ENCODE measurements at regions not wholly inside any gene's neighbourhood (a gene's known extent, or its start where the extent isn't known, plus 50 kb on each side); places are given as distances from the start of the nearest gene placed in this dataset.

DNA sequence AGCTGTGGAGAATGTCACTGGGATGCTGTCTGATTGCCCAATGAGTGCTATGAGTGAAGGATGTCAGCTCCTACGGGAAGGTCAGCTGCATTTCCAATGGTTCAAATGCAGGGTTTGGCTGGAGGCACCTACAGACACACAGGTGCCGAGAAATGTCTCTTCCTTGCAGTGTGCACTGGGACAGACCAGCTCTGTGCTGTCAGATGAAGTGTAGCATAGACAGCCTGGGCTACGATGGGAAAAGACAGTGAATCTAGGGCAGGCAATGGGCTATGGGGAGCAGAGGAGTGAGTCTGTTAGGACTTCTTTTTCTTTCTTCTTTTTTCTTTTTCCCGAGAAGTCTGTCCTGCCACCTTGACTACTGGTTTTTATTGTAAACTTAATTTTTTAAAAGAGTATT, 223.1 kb upstream of the EOMES start:
- TF ChIP-seq, protein P1, sequence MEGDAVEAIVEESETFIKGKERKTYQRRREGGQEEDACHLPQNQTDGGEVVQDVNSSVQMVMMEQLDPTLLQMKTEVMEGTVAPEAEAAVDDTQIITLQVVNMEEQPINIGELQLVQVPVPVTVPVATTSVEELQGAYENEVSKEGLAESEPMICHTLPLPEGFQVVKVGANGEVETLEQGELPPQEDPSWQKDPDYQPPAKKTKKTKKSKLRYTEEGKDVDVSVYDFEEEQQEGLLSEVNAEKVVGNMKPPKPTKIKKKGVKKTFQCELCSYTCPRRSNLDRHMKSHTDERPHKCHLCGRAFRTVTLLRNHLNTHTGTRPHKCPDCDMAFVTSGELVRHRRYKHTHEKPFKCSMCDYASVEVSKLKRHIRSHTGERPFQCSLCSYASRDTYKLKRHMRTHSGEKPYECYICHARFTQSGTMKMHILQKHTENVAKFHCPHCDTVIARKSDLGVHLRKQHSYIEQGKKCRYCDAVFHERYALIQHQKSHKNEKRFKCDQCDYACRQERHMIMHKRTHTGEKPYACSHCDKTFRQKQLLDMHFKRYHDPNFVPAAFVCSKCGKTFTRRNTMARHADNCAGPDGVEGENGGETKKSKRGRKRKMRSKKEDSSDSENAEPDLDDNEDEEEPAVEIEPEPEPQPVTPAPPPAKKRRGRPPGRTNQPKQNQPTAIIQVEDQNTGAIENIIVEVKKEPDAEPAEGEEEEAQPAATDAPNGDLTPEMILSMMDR (IDR thresholded peaks at IDR 0.05), result no peak

DNA sequence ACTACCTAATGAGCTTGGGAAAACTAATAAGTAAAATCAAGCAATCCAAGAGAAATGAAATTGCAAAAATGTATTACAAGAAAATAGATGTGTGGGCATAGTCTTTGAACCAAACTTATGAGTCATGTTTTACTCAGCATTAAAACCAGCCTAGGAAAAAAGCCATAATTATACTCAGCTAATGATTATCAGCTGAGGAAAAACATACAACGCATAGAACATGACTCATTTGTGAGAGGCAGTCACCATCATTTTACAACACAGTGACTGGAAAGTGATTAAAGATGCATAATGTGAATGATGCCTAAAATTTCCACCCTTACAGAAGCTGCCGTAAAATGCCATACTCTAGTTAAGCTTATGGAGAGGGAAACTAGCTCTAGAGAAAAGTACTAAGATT, 238.0 kb upstream of the EOMES start:
- TF ChIP-seq, protein P1 (IDR thresholded peaks at IDR 0.05), result no peak
- Histone ChIP-seq H3K36me3 (no peaks in the 10 kb centered on the region), H3K9me3 (no peaks in the 10 kb centered on the region), H3K27ac (no peak overlapping the region), H3K4me3 (no peak overlapping the region), H3K4me1 (no peaks in the 10 kb centered on the region), H3K27me3 (no peaks in the 10 kb centered on the region)
- intact Hi-C loops (cut with DNase I), result no loop called here
- no peak for DNase-seq (ENCODE audit: low spot score in 2 of 2)

More for the DNA sequence above, 223.1 kb upstream of the EOMES start:
- H3K4me1 ChIP-seq, result no peaks in the 10 kb centered on the region
- H3K27ac ChIP-seq, result no peak overlapping the region
- H3K4me3 ChIP-seq, result no peak overlapping the region
- H3K27me3 ChIP-seq, result no peaks in the 10 kb centered on the region
- intact Hi-C loops (cut with DNase I), result no loop called here
- DNase-seq (ENCODE audit: low spot score in 2 of 2), result no peak
- H3K9me3 ChIP-seq, result peaks cover 0 to 8% of the 10 kb centered on the region in 2 donors
- H3K36me3 ChIP-seq, result no peaks in the 10 kb centered on the region

DNA sequence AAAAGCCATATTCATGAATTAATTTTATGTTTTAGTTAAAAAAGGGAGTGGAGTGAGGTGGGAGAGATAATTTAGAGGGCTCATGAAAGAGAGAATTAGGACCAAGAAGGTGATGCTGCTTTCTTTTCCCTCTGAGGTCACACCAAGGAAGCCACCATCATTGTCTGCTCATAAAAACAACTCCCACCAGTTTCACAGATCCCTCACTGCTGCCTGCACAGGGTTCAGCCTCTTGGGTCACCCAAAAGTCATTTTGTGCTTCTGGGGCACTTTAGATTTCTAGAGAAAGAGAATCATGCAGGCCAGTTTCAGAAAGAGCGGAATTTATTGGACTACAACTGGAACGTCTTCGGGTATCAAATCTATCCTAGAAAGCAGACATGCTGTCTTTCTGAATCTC, 241.4 kb upstream of the EOMES start:
- no peaks in the 10 kb centered on the region for H3K9me3 ChIP-seq
- H3K27ac ChIP-seq, result no peak overlapping the region
- H3K27me3 ChIP-seq, result no peaks in the 10 kb centered on the region
- TF ChIP-seq, protein P1 (IDR thresholded peaks at IDR 0.05), result no peak
- H3K4me3 ChIP-seq, result no peak overlapping the region
- DNase-seq (ENCODE audit: low spot score in 2 of 2), result no peak
- intact Hi-C loops (cut with DNase I), result no loop called here
- H3K4me1 ChIP-seq, result no peaks in the 10 kb centered on the region
- no peaks in the 10 kb centered on the region for H3K36me3 ChIP-seq

DNA sequence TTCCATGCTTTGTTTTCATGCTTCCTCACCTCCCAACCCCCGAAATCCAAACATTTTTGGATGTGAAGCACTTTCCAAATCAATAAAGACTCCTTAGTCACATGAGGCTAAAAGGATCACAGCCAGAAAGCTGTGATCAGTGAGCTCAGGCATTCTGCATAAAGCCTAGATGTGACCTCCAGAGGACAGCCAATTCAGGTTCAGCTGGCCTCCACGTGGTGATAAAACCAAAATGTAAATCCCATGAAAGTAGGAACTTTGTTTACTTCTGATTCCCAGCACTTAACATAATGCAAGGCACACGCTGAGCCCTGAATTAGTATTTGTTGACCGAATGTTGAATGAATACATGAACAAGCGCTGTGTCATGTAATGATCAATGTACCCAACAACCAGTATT, 249.5 kb upstream of the EOMES start:
- intact Hi-C loops (cut with DNase I), result no loop called here
- TF ChIP-seq, protein P1 (IDR thresholded peaks at IDR 0.05), result no peak

DNA sequence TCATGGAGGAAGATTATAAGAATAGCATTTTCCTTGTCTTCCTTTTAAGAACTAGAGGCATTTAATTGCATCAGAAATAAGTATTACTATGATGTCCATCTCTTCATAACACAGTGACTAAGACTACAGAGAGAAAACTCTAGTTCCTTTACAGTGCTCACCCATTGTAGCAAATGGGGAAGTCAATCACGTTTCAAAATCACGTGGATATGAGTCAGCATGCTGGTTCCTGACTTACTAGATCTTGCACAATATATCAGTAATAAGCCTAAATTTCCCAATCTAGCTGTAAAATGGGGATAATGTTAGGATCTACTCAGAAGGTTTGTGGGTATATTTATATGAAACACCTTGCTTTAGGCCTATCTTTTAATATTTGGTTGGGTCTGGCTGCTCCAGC, 254.8 kb upstream of the EOMES start:
- no peaks in the 10 kb centered on the region for H3K27me3 ChIP-seq
- H3K9me3 ChIP-seq, result no peaks in the 10 kb centered on the region
- no peaks in the 10 kb centered on the region for H3K4me1 ChIP-seq
- TF ChIP-seq, protein P1 (IDR thresholded peaks at IDR 0.05), result no peak
- no peaks in the 10 kb centered on the region for H3K36me3 ChIP-seq
- peak; percentile 8 to 64 for DNase-seq (ENCODE audit: low spot score in 2 of 2)
- H3K27ac ChIP-seq, result no peak overlapping the region
- intact Hi-C loops (cut with DNase I), result no loop called here
- no peak overlapping the region for H3K4me3 ChIP-seq

More for the DNA sequence above, 249.5 kb upstream of the EOMES start:
- Histone ChIP-seq H3K36me3 (no peaks in the 10 kb centered on the region), H3K27ac (no peak overlapping the region), H3K4me1 (no peaks in the 10 kb centered on the region), H3K4me3 (no peak overlapping the region), H3K9me3 (no peaks in the 10 kb centered on the region), H3K27me3 (no peaks in the 10 kb centered on the region)
- DNase-seq (ENCODE audit: low spot score in 2 of 2), result no peak

DNA sequence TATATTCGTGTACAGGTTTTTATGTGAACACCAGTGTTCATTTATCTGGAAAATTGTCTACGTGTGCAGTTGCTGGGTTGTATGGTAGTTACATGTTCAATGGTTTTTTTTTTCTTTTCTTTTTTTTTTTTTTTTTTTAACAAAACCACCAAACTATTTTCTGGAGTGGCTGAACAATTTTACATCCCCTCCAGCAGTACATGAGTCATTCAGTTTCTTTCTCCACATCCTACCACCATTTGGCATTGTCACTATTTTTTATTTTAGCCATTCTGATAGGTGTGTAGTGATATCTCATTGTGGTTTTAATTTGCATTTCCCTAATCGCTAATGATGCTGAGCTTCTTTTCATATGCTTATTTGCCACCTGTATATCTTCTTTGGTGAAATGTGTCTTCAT, 256.3 kb upstream of the EOMES start:
- no peaks in the 10 kb centered on the region for H3K36me3 ChIP-seq
- no peaks in the 10 kb centered on the region for H3K4me1 ChIP-seq
- no peak overlapping the region for H3K27ac ChIP-seq
- DNase-seq (ENCODE audit: low spot score in 2 of 2), result no peak
- H3K27me3 ChIP-seq, result no peaks in the 10 kb centered on the region
- TF ChIP-seq, protein P1 (IDR thresholded peaks at IDR 0.05), result no peak
- H3K4me3 ChIP-seq, result no peak overlapping the region
- intact Hi-C loops (cut with DNase I), result no loop called here
- no peaks in the 10 kb centered on the region for H3K9me3 ChIP-seq
